H1 (cell line): ENCODE measurements at regions not wholly inside any gene's neighbourhood (a gene's known extent, or its start where the extent isn't known, plus 50 kb on each side); places are given as distances from the start of the nearest gene placed in this dataset.

Experiments
- ASH2L ChIP-seq: fragments of 200-600, 300-600 bp; sonication (generic); IDR thresholded peaks from one replicate; pipeline ENCODE4 v1.7.1; 2017; ENCODE audit warnings: low read length
- CBX8 ChIP-seq: fragments of 300-800, 300-1000 bp; sonication (generic); IDR thresholded peaks from 2 replicates; pipeline ENCODE4 v1.7.1; 2016; ENCODE audit warnings: low read depth, low read length, borderline replicate concordance
- CTBP2 ChIP-seq: IDR thresholded peaks from 2 replicates; pipeline ENCODE4 v1.7.0; 2011; ENCODE audit warnings: borderline replicate concordance, mild to moderate bottlenecking, moderate library complexity, mixed read lengths, low read length; ENCODE audit not compliant: insufficient read depth, insufficient read length
- KDM5A ChIP-seq: fragments of 200-600 bp; IDR thresholded peaks from 2 replicates; pipeline ENCODE4 v1.7.1; 2012; ENCODE audit warnings: mild to moderate bottlenecking, low read length, inconsistent platforms, mixed read lengths
- POLR2A ChIP-seq, 2 experiments: IDR thresholded peaks; 1 replicate in 1 of 2; 2 replicates in 1 of 2; pipeline ENCODE4 v1.6.1; 2011; ENCODE audit warnings: low read depth in 2 of 2, low read length in 2 of 2, mild to moderate bottlenecking in 2 of 2; ENCODE audit errors: control extremely low read depth in 1 of 2
- SIX5 ChIP-seq: IDR thresholded peaks from 2 replicates; pipeline ENCODE4 v1.6.1; 2011; ENCODE audit warnings: mild to moderate bottlenecking, low read depth, low read length
- SRF ChIP-seq: IDR thresholded peaks from 2 replicates; pipeline ENCODE4 v1.6.1; 2011; ENCODE audit warnings: mild to moderate bottlenecking, low read depth, low read length, moderate library complexity
- TCF12 ChIP-seq: IDR thresholded peaks from 2 replicates; pipeline ENCODE4 v1.6.1; 2011; ENCODE audit warnings: low read depth, mild to moderate bottlenecking, low read length
- TF ChIP-seq, protein P1 (sequence below), 3 experiments: IDR thresholded peaks; 1 replicate in 2 of 3; 2 replicates in 1 of 3; pipeline versions ENCODE4 v1.5.1 to v1.6.1; 2011; ENCODE audit warnings: low read length in 3 of 3, mild to moderate bottlenecking in 3 of 3, inconsistent platforms in 2 of 3, low read depth in 1 of 3, moderate library complexity in 1 of 3; ENCODE audit not compliant: insufficient read depth in 1 of 3; ENCODE audit errors: control extremely low read depth in 1 of 3

DNA sequence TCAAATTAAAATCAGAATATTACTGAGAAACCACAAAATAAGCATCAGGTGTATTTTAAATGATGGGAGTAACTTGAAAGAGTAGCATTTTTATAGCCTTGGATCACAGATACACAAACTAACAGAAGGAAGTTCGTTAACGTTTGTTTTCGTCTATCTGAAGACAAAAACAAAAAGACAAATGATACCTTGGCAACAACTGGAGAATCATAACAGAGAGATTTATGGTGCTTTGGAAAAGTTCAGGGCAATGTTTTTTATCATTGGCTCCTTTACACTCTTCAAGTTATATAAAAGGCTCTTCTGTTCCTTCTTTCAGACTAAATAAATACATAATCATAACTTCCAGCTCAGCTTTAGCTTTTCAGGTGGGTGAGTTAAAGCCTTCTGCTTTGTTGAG, 128.1 kb upstream of the VLDLR start (continued):
- TF ChIP-seq, protein P1, sequence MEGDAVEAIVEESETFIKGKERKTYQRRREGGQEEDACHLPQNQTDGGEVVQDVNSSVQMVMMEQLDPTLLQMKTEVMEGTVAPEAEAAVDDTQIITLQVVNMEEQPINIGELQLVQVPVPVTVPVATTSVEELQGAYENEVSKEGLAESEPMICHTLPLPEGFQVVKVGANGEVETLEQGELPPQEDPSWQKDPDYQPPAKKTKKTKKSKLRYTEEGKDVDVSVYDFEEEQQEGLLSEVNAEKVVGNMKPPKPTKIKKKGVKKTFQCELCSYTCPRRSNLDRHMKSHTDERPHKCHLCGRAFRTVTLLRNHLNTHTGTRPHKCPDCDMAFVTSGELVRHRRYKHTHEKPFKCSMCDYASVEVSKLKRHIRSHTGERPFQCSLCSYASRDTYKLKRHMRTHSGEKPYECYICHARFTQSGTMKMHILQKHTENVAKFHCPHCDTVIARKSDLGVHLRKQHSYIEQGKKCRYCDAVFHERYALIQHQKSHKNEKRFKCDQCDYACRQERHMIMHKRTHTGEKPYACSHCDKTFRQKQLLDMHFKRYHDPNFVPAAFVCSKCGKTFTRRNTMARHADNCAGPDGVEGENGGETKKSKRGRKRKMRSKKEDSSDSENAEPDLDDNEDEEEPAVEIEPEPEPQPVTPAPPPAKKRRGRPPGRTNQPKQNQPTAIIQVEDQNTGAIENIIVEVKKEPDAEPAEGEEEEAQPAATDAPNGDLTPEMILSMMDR (IDR thresholded peaks at IDR 0.05; ENCODE audit: control extremely low read depth in 1 of 3, insufficient read depth in 1 of 3, low read depth in 1 of 3, low read length in 3 of 3): no peak
- no peak for TF ChIP-seq TCF12
- no peak for TF ChIP-seq CTBP2
- TF ChIP-seq ASH2L: no peak
- no peak for TF ChIP-seq KDM5A
- TF ChIP-seq CBX8: no peak
- TF ChIP-seq POLR2A (IDR thresholded peaks at IDR 0.05; ENCODE audit: control extremely low read depth in 1 of 2, low read depth in 2 of 2, low read length in 2 of 2): no peak
- TF ChIP-seq SIX5: no peak
- TF ChIP-seq SRF: no peak
